ENCODE measurements at regions not wholly inside any gene's neighbourhood (a gene's known extent, or its start where the extent isn't known, plus 50 kb on each side); places are given as distances from the start of the nearest gene placed in this dataset.
"Not testable (repeated sequence)": the region's sequence is repeated elsewhere in the genome, so short reads cannot be mapped to it uniquely, and the experiment has no call there.

DNA sequence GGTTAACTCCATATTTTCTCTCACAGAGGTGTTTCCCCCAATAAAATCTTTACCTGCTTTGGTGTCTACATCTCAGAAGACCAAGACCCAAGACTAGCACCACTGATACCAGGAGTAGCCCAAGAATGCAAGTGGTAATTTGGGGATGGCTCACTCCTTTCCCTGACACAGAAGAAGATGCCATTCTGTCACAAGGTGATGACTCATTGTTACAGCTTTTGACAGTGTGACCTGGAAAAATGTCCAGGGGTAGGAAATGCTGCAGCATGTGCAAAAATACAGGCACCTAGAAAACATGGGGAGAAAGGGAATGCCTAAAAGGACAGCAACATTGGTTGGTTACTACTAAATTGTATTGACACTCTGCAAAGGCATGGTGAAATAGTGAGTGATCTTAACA, 254.0 kb upstream of the GJE1 start:
- Histone ChIP-seq H3K36me3 (ENCODE audit: insufficient read depth, low read length, poor library complexity, severe bottlenecking) (no peaks in the 10 kb centered on the region), H3K27ac (ENCODE audit: low read depth, low read length, poor library complexity, severe bottlenecking) (no peak overlapping the region), H3K4me3 (ENCODE audit: low read depth, low read length, poor library complexity, severe bottlenecking) (no peak overlapping the region), H3K4me1 (ENCODE audit: insufficient read depth, low read length, poor library complexity, severe bottlenecking) (no peaks in the 10 kb centered on the region), H3K9me3 (ENCODE audit: low read depth, low read length, poor library complexity, severe bottlenecking) (no peaks in the 10 kb centered on the region), H3K27me3 (replicated peaks; ENCODE audit: insufficient read depth, low read depth, low read length, poor library complexity) (no peaks in the 10 kb centered on the region)
- no TSS peak for BruUV-seq (replicated peaks)
- ChIA-PET POLR2A (ENCODE audit: low non-redundant PET) (no interaction called here), CTCF (no interaction called here)
- no peak for TF ChIP-seq EZH2 (IDR thresholded peaks at IDR 0.05; ENCODE audit: borderline replicate concordance, low read depth, low read length, poor library complexity, severe bottlenecking)
- TF ChIP-seq, protein P1, sequence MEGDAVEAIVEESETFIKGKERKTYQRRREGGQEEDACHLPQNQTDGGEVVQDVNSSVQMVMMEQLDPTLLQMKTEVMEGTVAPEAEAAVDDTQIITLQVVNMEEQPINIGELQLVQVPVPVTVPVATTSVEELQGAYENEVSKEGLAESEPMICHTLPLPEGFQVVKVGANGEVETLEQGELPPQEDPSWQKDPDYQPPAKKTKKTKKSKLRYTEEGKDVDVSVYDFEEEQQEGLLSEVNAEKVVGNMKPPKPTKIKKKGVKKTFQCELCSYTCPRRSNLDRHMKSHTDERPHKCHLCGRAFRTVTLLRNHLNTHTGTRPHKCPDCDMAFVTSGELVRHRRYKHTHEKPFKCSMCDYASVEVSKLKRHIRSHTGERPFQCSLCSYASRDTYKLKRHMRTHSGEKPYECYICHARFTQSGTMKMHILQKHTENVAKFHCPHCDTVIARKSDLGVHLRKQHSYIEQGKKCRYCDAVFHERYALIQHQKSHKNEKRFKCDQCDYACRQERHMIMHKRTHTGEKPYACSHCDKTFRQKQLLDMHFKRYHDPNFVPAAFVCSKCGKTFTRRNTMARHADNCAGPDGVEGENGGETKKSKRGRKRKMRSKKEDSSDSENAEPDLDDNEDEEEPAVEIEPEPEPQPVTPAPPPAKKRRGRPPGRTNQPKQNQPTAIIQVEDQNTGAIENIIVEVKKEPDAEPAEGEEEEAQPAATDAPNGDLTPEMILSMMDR (conservative IDR thresholded peaks at IDR 0.05; ENCODE audit: low read depth, low read length), result no peak
- DNase-seq (ENCODE audit: low spot score), result no peak
- intact Hi-C loops (cut with micrococcal nuclease; ENCODE audit: unreplicated experiment), result no loop called here

DNA sequence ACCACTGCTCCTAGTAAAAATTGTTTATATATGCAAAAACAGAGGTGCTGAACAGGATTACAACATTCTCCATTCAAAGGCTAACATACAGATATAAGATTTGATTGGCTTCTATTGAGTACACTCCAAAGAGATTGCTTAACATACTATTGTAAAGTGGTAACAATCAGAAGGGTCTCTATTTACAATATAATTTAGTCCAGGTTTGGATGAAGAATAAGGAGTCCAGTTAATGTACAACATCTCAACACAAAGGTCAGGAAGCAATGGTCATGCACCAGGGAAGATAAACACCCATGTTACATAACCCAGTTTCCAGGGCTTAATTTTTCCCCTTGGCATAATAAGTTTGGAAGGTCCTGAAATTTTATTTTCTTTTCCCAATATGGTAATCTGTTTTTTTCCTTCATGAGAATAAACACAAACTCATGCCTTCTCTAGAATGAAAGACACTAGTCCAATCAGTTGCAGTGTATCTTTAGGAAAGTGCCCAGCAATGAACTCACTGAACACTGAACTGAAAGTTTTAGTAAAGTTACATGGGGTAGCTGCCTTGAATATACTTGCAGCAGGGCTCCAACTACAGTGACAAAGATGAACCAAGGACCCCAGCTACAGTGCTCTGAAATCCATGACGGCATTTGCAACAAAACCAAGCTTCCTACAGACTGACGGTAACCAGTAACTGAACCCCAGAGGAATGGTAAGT, 255.3 kb upstream of the GJE1 start:
- TF ChIP-seq EZH2 (IDR thresholded peaks at IDR 0.05; ENCODE audit: borderline replicate concordance, low read depth, low read length, poor library complexity, severe bottlenecking), result no peak
- TF ChIP-seq, protein P1 (conservative IDR thresholded peaks at IDR 0.05; ENCODE audit: low read depth, low read length), result no peak
- Histone ChIP-seq H3K9me3 (ENCODE audit: low read depth, low read length, poor library complexity, severe bottlenecking) (no peaks in the 10 kb centered on the region), H3K4me3 (ENCODE audit: low read depth, low read length, poor library complexity, severe bottlenecking) (no peak overlapping the region), H3K27me3 (replicated peaks; ENCODE audit: insufficient read depth, low read depth, low read length, poor library complexity) (no peaks in the 10 kb centered on the region), H3K36me3 (ENCODE audit: insufficient read depth, low read length, poor library complexity, severe bottlenecking) (no peaks in the 10 kb centered on the region), H3K4me1 (ENCODE audit: insufficient read depth, low read length, poor library complexity, severe bottlenecking) (no peaks in the 10 kb centered on the region), H3K27ac (ENCODE audit: low read depth, low read length, poor library complexity, severe bottlenecking) (no peak overlapping the region)
- ChIA-PET CTCF (no interaction called here), POLR2A (ENCODE audit: low non-redundant PET) (no interaction called here)
- intact Hi-C loops (cut with micrococcal nuclease; ENCODE audit: unreplicated experiment), result no loop called here
- no TSS peak for BruUV-seq (replicated peaks)
- no peak for DNase-seq (ENCODE audit: low spot score)

DNA sequence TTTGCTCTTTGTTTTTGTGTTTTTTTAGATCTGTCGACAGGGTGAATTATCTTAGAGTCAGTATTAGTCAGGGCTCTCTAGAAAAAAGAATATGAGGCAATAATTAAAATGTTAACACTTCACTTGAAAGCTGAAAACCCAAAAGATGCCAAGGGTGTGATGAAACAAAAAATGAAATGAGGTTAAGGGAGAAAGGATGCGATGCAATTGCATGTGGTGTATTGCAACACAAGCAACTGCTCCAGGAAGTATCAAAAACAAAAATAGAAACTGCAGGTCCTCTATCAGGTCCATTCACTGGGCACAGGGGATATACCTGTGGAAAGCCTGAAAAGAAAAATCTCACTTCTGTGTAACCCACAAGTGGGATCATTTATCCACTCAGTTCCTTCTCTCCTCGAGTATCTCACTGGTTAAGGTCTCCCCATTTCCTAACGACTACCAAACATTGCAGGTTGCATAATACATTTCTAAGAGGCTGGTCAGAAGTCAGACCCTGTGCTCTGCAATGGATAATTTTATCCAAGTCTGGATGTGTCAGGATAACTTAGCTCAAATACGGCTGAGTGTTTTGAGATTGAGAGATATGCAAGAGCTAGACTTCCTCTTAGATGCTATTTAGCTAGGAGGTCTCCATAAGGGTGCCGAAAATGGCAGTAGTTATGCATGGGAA, 257.7 kb upstream of the GJE1 start:
- H3K27ac ChIP-seq (ENCODE audit: low read depth, low read length, poor library complexity, severe bottlenecking), result no peak overlapping the region
- ChIA-PET CTCF (no interaction called here), POLR2A (ENCODE audit: low non-redundant PET) (no interaction called here)
- TF ChIP-seq, protein P1 (conservative IDR thresholded peaks at IDR 0.05; ENCODE audit: low read depth, low read length), result no peak
- TF ChIP-seq EZH2 (IDR thresholded peaks at IDR 0.05; ENCODE audit: borderline replicate concordance, low read depth, low read length, poor library complexity, severe bottlenecking), result no peak
- BruUV-seq (replicated peaks), result no TSS peak
- peak; percentile 4 for DNase-seq (ENCODE audit: low spot score)
- no peaks in the 10 kb centered on the region for H3K36me3 ChIP-seq (ENCODE audit: insufficient read depth, low read length, poor library complexity, severe bottlenecking)
- intact Hi-C loops (cut with micrococcal nuclease; ENCODE audit: unreplicated experiment), result no loop called here
- H3K4me3 ChIP-seq (ENCODE audit: low read depth, low read length, poor library complexity, severe bottlenecking), result no peak overlapping the region
- H3K9me3 ChIP-seq (ENCODE audit: low read depth, low read length, poor library complexity, severe bottlenecking), result no peaks in the 10 kb centered on the region
- no peaks in the 10 kb centered on the region for H3K4me1 ChIP-seq (ENCODE audit: insufficient read depth, low read length, poor library complexity, severe bottlenecking)
- H3K27me3 ChIP-seq (replicated peaks; ENCODE audit: insufficient read depth, low read depth, low read length, poor library complexity), result no peaks in the 10 kb centered on the region

DNA sequence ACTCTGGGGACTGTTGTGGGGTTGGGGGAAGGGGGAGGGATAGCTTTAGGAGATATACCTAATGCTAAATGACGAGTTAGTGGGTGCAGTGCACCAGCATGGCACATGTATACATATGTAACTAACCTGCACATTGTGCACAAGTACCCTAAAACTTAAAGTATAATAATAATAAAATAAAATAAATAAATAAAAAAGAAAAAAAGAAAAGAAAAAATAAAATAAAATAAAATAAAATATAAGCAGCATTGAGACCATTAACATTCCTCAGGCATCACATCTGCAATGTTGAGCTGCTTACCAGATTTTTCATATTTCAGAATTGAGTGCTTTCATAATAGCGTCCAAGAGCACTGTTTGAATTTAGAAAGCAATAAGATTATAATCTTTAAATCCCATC, 263.2 kb upstream of the GJE1 start:
- H3K9me3 ChIP-seq (ENCODE audit: low read depth, low read length, poor library complexity, severe bottlenecking); intact Hi-C loops (cut with micrococcal nuclease; ENCODE audit: unreplicated experiment); BruUV-seq (replicated peaks): not testable (repeated sequence)

More for the DNA sequence above, 263.2 kb upstream of the GJE1 start:
- DNase-seq (ENCODE audit: low spot score); CTCF ChIA-PET; H3K4me1 ChIP-seq (ENCODE audit: insufficient read depth, low read length, poor library complexity, severe bottlenecking); H3K27me3 ChIP-seq (replicated peaks; ENCODE audit: insufficient read depth, low read depth, low read length, poor library complexity); H3K4me3 ChIP-seq (ENCODE audit: low read depth, low read length, poor library complexity, severe bottlenecking); POLR2A ChIA-PET (ENCODE audit: low non-redundant PET); H3K27ac ChIP-seq (ENCODE audit: low read depth, low read length, poor library complexity, severe bottlenecking); H3K36me3 ChIP-seq (ENCODE audit: insufficient read depth, low read length, poor library complexity, severe bottlenecking): not testable (repeated sequence)

Measured in A673 (cell line).